Epithelial cell of esophagus (primary cell): ENCODE measurements at regions not wholly inside any gene's neighbourhood (a gene's known extent, or its start where the extent isn't known, plus 50 kb on each side); places are given as distances from the start of the nearest gene placed in this dataset.

ENCODE experiments used
- DNase-seq: peaks from one replicate; pipeline ENCODE4 v3.0.0; 2010; ENCODE audit warnings: low read depth
- H3K4me3 ChIP-seq: 2 replicates; pipeline ENCODE4 v1.5.1; 2011; ENCODE audit warnings: mild to moderate bottlenecking, low read length, control low read depth
- CTCF ChIP-seq: IDR thresholded peaks from 2 replicates; pipeline ENCODE4 v1.5.1; 2011; ENCODE audit warnings: low read depth, mild to moderate bottlenecking, low read length, control low read depth, inconsistent platforms; ENCODE audit not compliant: insufficient read depth; ENCODE audit errors: missing control alignments

GRCh38 chr14:39946807-39947206 lies 514.6 kb upstream of the FBXO33 start:
- no peak overlapping the region for H3K4me3 ChIP-seq
- DNase-seq = peak; percentile 16
- TF ChIP-seq CTCF = no peak

- no peak for TF ChIP-seq CTCF
- DNase-seq = no peak
Observed at GRCh38 chr14:39939023-39939422, 506.8 kb upstream of the FBXO33 start.

GRCh38 chr14:39912192-39913100 lies 480.2 kb upstream of the FBXO33 start:
- no peak for TF ChIP-seq CTCF
- no peak for DNase-seq
- no peak overlapping the region for H3K4me3 ChIP-seq

More at GRCh38 chr14:39939023-39939422, 506.8 kb upstream of the FBXO33 start:
- no peak overlapping the region for H3K4me3 ChIP-seq

GRCh38 chr14:39897657-39898056 lies 465.4 kb upstream of the FBXO33 start:
- no peak overlapping the region for H3K4me3 ChIP-seq
- no peak for DNase-seq
- TF ChIP-seq CTCF = no peak

GRCh38 chr14:39890026-39890425 lies 457.8 kb upstream of the FBXO33 start:
- no peak for TF ChIP-seq CTCF
- H3K4me3 ChIP-seq = no peak overlapping the region
- DNase-seq = no peak

- no peak for TF ChIP-seq CTCF
- H3K4me3 ChIP-seq = no peak overlapping the region
- no peak for DNase-seq
Observed at GRCh38 chr14:39884091-39884490, 451.9 kb upstream of the FBXO33 start.

- no peak for DNase-seq
- H3K4me3 ChIP-seq = no peak overlapping the region
- no peak for TF ChIP-seq CTCF
Observed at GRCh38 chr14:39880965-39881364, 448.7 kb upstream of the FBXO33 start.
